ENCODE measurements at regions not wholly inside any gene's neighbourhood (a gene's known extent, or its start where the extent isn't known, plus 50 kb on each side); places are given as distances from the start of the nearest gene placed in this dataset.

DNA sequence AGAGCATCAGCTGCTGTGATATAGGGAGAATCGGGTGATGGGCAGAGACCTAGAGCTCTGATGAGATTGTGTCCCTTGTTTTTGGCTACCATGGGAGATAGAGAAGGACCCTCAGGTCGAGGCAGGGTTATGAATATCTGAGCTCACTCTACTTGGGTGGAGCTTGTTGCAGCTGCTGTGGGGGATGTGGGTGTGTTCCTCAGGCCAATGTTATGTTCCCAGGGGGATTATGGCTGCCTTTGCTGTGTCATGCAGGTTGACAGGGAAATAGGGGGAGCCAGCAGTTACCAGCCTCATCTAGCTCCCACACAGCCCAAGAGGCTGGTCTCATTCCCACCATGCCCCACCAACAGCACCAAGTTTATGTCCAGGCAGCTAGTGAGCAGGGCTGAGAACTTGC, 131.5 kb downstream of the TRIM42 start:
- TF ChIP-seq, protein P1, sequence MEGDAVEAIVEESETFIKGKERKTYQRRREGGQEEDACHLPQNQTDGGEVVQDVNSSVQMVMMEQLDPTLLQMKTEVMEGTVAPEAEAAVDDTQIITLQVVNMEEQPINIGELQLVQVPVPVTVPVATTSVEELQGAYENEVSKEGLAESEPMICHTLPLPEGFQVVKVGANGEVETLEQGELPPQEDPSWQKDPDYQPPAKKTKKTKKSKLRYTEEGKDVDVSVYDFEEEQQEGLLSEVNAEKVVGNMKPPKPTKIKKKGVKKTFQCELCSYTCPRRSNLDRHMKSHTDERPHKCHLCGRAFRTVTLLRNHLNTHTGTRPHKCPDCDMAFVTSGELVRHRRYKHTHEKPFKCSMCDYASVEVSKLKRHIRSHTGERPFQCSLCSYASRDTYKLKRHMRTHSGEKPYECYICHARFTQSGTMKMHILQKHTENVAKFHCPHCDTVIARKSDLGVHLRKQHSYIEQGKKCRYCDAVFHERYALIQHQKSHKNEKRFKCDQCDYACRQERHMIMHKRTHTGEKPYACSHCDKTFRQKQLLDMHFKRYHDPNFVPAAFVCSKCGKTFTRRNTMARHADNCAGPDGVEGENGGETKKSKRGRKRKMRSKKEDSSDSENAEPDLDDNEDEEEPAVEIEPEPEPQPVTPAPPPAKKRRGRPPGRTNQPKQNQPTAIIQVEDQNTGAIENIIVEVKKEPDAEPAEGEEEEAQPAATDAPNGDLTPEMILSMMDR (IDR thresholded peaks at IDR 0.05; ENCODE audit: low read depth, low read length, poor library complexity, severe bottlenecking): no peak
- TF ChIP-seq EZH2phosphoT487 (IDR thresholded peaks at IDR 0.05; ENCODE audit: borderline replicate concordance, low read length): no peak

Measured in DOHH2 (cell line).